ENCODE measurements at regions not wholly inside any gene's neighbourhood (a gene's known extent, or its start where the extent isn't known, plus 50 kb on each side); places are given as distances from the start of the nearest gene placed in this dataset.

- no peak for TF ChIP-seq CTCF (conservative IDR thresholded peaks at IDR 0.05; ENCODE audit: low read length)
- H3K4me3 ChIP-seq (ENCODE audit: low read length) = no peak overlapping the region
- peak; percentile 18 for DNase-seq (ENCODE audit: low read depth)
Measured at GRCh38 chr19:46546194-46546896, 50.7 kb upstream of the PNMA8B start.

DNA sequence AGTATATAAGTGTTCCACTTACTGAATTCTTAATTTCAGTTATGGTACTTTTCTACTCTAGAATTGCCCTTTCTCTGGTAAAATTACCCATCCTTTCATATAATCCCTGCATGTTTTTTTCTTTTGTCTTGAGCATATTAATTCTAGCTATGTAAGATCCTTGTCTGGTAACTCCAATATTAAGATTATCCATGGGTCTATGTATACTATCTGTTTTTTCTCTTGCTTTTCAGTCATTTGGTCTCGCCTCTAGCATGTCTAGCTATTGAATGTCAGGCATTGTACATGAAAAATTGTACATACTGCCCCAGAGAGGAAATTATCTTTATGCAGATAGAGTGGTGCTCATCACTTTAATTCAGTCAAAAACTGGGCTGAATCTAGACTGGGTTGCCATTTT is 50.4 kb upstream of the CALM3 start:
- no peak overlapping the region for H3K4me3 ChIP-seq (ENCODE audit: low read length)
- TF ChIP-seq CTCF (conservative IDR thresholded peaks at IDR 0.05; ENCODE audit: low read length) = no peak
- DNase-seq (ENCODE audit: low read depth) = no peak

DNA sequence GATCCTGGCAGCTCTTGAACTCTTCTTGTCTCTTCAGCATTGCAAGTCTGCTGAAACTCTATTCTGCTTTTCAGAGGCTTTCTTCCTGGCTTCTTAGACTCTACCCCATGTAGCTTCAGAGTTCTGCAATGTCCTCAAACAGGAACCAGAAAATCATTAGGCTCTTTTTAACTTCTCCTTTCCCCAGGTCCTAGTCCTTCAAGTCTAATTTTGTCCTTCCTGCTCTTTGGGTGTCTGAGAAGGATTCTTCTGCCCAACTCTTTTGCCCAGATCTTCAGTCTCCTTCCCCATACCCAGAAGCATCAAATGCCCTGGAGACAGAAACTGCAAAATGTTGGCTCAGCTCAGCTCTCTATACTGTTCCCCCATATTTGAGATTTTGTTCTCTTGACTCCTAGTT is 50.0 kb upstream of the CALM3 start:
- TF ChIP-seq CTCF (conservative IDR thresholded peaks at IDR 0.05; ENCODE audit: low read length) = no peak
- H3K4me3 ChIP-seq (ENCODE audit: low read length) = no peak overlapping the region
- DNase-seq (ENCODE audit: low read depth) = no peak
